ENCODE measurements at regions not wholly inside any gene's neighbourhood (a gene's known extent, or its start where the extent isn't known, plus 50 kb on each side); places are given as distances from the start of the nearest gene placed in this dataset.

DNA sequence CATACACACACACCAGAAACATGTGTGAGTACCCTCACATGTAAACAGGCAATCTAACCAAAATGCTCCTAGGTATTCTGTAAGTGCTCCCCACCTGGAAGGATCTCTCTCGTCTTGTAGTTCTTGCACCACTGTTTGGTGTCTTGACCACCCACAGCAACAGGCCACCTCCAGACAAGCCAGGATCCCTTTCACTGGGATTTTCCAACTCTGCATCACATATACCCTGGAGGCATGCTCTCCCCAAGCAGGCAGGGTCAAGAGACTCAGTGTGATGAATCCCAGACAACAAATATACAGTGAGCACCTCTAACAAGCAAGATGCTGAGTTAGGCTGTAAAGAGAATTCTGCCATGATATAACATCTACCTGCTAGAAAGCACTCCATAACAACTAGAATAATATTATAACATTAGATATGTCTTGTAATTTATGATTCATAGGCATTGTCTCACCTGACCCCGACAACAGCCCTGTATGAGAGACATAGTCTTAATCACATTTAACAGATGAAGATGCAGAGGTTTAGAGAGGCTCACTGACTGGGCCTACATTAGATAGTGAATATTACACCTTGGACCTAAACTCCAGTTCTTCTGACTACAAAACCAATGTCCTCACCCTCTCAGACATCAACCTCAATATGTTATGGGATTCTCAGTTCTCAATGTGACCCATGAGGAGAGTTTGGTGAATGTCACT, 76.5 kb upstream of the BCL6 start:
- TF ChIP-seq, protein P1, sequence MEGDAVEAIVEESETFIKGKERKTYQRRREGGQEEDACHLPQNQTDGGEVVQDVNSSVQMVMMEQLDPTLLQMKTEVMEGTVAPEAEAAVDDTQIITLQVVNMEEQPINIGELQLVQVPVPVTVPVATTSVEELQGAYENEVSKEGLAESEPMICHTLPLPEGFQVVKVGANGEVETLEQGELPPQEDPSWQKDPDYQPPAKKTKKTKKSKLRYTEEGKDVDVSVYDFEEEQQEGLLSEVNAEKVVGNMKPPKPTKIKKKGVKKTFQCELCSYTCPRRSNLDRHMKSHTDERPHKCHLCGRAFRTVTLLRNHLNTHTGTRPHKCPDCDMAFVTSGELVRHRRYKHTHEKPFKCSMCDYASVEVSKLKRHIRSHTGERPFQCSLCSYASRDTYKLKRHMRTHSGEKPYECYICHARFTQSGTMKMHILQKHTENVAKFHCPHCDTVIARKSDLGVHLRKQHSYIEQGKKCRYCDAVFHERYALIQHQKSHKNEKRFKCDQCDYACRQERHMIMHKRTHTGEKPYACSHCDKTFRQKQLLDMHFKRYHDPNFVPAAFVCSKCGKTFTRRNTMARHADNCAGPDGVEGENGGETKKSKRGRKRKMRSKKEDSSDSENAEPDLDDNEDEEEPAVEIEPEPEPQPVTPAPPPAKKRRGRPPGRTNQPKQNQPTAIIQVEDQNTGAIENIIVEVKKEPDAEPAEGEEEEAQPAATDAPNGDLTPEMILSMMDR (IDR thresholded peaks at IDR 0.05; ENCODE audit: low read depth, low read length, missing control alignments) = no peak
- in situ Hi-C loops (cut with HindIII; ENCODE audit: low sequenced_read_pairs) = loop anchor here (5.0 kb wide), 1 partner anchor 74 kb away; the partner anchor contains the start of gene BCL6
- no peak for DNase-seq (ENCODE audit: low read depth)
- H3K4me3 ChIP-seq (ENCODE audit: low read depth, low read length) = no peak overlapping the region

DNA sequence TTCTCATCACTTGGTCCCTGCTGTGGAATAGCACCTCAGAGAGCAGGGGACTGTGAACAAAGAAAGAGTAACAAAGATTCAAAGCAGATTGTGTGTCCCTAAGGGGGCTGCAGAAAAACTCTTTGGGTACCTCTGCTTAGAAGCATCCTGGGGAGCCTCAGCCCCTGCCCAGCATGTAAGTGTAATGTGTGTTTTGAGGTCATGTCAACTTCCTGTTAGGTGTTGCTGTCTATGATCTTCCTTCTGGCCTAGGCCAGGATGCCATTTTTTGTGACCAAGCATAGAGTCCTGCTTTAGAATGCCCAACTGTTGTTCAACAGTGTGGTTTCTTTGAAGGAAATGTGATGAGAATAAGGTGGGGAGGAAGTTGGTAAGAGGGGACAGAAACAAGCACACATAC, 77.1 kb upstream of the BCL6 start:
- no peak for DNase-seq (ENCODE audit: low read depth)
- no peak overlapping the region for H3K4me3 ChIP-seq (ENCODE audit: low read depth, low read length)
- TF ChIP-seq, protein P1 (IDR thresholded peaks at IDR 0.05; ENCODE audit: low read depth, low read length, missing control alignments) = no peak
- in situ Hi-C loops (cut with HindIII; ENCODE audit: low sequenced_read_pairs) = loop anchor here (5.0 kb wide), 1 partner anchor 75 kb away; the partner anchor contains the start of gene BCL6

- H3K4me3 ChIP-seq (ENCODE audit: low read depth, low read length) = no peak overlapping the region
- no peak for DNase-seq (ENCODE audit: low read depth)
- in situ Hi-C loops (cut with HindIII; ENCODE audit: low sequenced_read_pairs) = loop anchor here (5.0 kb wide), 1 partner anchor 76 kb away; the partner anchor contains the start of gene BCL6
- TF ChIP-seq, protein P1 (IDR thresholded peaks at IDR 0.05; ENCODE audit: low read depth, low read length, missing control alignments) = no peak
These were observed 78.5 kb upstream of the BCL6 start for GRCh38 chr3:187823746-187824145.

DNA sequence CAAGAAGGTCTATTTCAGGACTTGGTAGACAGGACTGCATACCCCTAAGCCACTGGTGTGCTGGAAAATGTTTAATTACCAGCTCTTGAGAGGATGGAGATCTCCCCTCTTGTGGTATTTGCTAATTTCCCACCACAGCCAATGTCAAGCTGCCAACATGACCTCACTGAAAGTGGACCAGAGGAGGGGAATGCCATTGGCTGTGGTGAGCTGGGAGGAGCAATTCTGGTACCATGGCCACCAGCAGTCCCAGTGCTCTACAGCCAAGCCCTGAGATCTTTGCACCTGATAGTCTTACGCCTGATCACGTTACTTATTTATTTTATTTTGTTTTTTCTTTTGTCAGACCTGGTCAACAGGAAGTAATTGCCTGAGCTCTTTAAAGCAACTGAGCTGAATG, 82.5 kb upstream of the BCL6 start:
- DNase-seq (ENCODE audit: low read depth) = no peak
- TF ChIP-seq, protein P1 (IDR thresholded peaks at IDR 0.05; ENCODE audit: low read depth, low read length, missing control alignments) = no peak
- in situ Hi-C loops (cut with HindIII; ENCODE audit: low sequenced_read_pairs) = no loop called here
- H3K4me3 ChIP-seq (ENCODE audit: low read depth, low read length) = no peak overlapping the region

DNA sequence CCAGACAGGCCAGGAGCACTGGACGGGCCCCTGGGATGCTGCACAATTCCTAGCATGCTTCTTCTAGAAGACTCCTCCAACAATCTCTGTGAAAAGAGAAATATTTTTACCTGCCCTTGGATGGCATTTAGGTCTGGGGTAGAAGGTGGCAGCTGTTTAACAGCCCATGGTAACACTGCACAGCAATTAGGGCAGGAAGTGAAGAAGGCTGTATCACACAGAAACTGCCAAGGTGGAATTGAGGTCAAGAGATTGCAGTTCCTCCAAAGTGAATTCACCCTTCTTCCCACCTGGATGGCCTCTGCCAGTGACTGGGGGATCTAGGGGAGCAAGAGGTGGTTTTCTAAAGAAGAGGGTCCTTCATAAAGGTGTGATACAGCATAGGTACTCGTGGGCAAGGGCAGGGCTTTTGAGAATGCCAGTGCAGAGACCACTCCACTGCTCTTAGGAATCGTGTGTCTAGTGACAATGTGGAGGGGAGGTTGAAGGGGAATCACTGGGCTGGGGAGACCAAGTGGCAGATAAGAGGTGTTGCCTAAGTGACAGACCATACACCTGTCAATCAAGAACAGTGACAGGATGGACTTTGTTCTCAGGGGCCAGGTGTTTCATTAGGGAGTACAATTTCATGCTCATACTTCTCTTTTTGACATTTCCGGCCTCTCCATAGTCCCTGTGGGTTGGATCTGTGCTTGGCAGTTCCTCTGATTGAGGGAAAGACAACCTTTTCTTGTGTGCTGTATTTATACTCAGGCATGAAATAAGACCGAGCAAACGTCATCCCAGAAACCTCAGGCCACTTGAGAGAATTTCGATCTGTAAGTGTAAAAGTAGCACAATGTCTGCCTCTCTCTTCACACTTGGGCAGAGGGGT, 83.5 kb upstream of the BCL6 start:
- TF ChIP-seq, protein P1 (IDR thresholded peaks at IDR 0.05; ENCODE audit: low read depth, low read length, missing control alignments) = no peak
- DNase-seq (ENCODE audit: low read depth) = no peak
- in situ Hi-C loops (cut with HindIII; ENCODE audit: low sequenced_read_pairs) = no loop called here

GRCh38 chr3:187830181-187830580, 84.9 kb upstream of the BCL6 start:
- in situ Hi-C loops (cut with HindIII; ENCODE audit: low sequenced_read_pairs) = no loop called here
- no peak overlapping the region for H3K4me3 ChIP-seq (ENCODE audit: low read depth, low read length)
- TF ChIP-seq, protein P1 (IDR thresholded peaks at IDR 0.05; ENCODE audit: low read depth, low read length, missing control alignments) = no peak
- DNase-seq (ENCODE audit: low read depth) = no peak

More for the DNA sequence above, 83.5 kb upstream of the BCL6 start:
- H3K4me3 ChIP-seq (ENCODE audit: low read depth, low read length) = no peak overlapping the region

All from astrocyte of the cerebellum (primary cell).